ENCODE measurements at regions not wholly inside any gene's neighbourhood (a gene's known extent, or its start where the extent isn't known, plus 50 kb on each side); places are given as distances from the start of the nearest gene placed in this dataset.

- TF ChIP-seq EZH2phosphoT487 (IDR thresholded peaks at IDR 0.05; ENCODE audit: low read length), result no peak
- TF ChIP-seq CTCF (IDR thresholded peaks at IDR 0.05; ENCODE audit: low read length), result no peak
- no peak for TF ChIP-seq EZH2 (optimal IDR thresholded peaks at IDR 0.05; ENCODE audit: low read depth, low read length)
Observed at GRCh38 chr18:75659535-75660023, 232.1 kb upstream of the SMIM21 start.
